ENCODE measurements at regions not wholly inside any gene's neighbourhood (a gene's known extent, or its start where the extent isn't known, plus 50 kb on each side); places are given as distances from the start of the nearest gene placed in this dataset.

GRCh38 chr6:100177956-100178355 lies 183.9 kb upstream of the MCHR2 start:
- WGBS: 11% methylated on average over 1 of the region's 1 CpG
- Histone ChIP-seq H3K4me3 (ENCODE audit: low read length) (no peak overlapping the region), H3K4me1 (ENCODE audit: control insufficient read depth, insufficient read depth, low read length) (peaks cover 5% of the 10 kb centered on the region), H3K9me3 (ENCODE audit: control insufficient read depth, low read length) (no peaks in the 10 kb centered on the region), H3K27me3 (ENCODE audit: control insufficient read depth, insufficient read depth) (no peaks in the 10 kb centered on the region), H3K27ac (ENCODE audit: low read length) (no peak overlapping the region)
- no peak for ATAC-seq
- no peak for DNase-seq
- intact Hi-C loops (cut with DNase I): no loop called here

- peak in 1 of 2 donors; percentile 54 for ATAC-seq
- 51% methylated on average over 4 of the region's 4 CpGs for WGBS
- Histone ChIP-seq H3K4me1 (ENCODE audit: control insufficient read depth, insufficient read depth, low read length) (peaks cover 5% of the 10 kb centered on the region), H3K27ac (ENCODE audit: low read length) (no peak overlapping the region), H3K4me3 (ENCODE audit: low read length) (no peak overlapping the region), H3K9me3 (ENCODE audit: control insufficient read depth, low read length) (no peaks in the 10 kb centered on the region), H3K27me3 (ENCODE audit: control insufficient read depth, insufficient read depth) (no peaks in the 10 kb centered on the region)
- intact Hi-C loops (cut with DNase I): no loop called here
- DNase-seq: peak in 1 of 3 donors; percentile 48
Observed at GRCh38 chr6:100176951-100177710, 183.1 kb upstream of the MCHR2 start.

GRCh38 chr6:100176311-100176950 lies 182.4 kb upstream of the MCHR2 start:
- DNase-seq (peak; percentile 21 to 55 (median 35)), ATAC-seq (peak; percentile 40 to 62)
- H3K4me1 ChIP-seq (ENCODE audit: control insufficient read depth, insufficient read depth, low read length): peaks cover 5% of the 10 kb centered on the region
- H3K27ac ChIP-seq (ENCODE audit: low read length): peak overlapping the region; percentile 10
- H3K27me3 ChIP-seq (ENCODE audit: control insufficient read depth, insufficient read depth): no peaks in the 10 kb centered on the region
- H3K4me3 ChIP-seq (ENCODE audit: low read length): no peak overlapping the region
- intact Hi-C loops (cut with DNase I): no loop called here
- WGBS: 33% methylated on average over 6 of the region's 6 CpGs
- no peaks in the 10 kb centered on the region for H3K9me3 ChIP-seq (ENCODE audit: control insufficient read depth, low read length)

- no peak for DNase-seq
- Histone ChIP-seq H3K27me3 (ENCODE audit: control insufficient read depth, insufficient read depth) (no peaks in the 10 kb centered on the region), H3K9me3 (ENCODE audit: control insufficient read depth, low read length) (no peaks in the 10 kb centered on the region), H3K27ac (ENCODE audit: low read length) (no peak overlapping the region), H3K4me1 (ENCODE audit: control insufficient read depth, insufficient read depth, low read length) (peaks cover 5% of the 10 kb centered on the region), H3K4me3 (ENCODE audit: low read length) (no peak overlapping the region)
- intact Hi-C loops (cut with DNase I): no loop called here
- 23% methylated on average over 1 of the region's 1 CpG for WGBS
- ATAC-seq: peak; percentile 67
Observed at GRCh38 chr6:100175814-100176310, 181.8 kb upstream of the MCHR2 start.

- ATAC-seq (no peak), DNase-seq (no peak)
- peaks cover 5% of the 10 kb centered on the region for H3K4me1 ChIP-seq (ENCODE audit: control insufficient read depth, insufficient read depth, low read length)
- WGBS: 34% methylated on average over 1 of the region's 1 CpG
- no peaks in the 10 kb centered on the region for H3K9me3 ChIP-seq (ENCODE audit: control insufficient read depth, low read length)
- intact Hi-C loops (cut with DNase I): no loop called here
- H3K27me3 ChIP-seq (ENCODE audit: control insufficient read depth, insufficient read depth): no peaks in the 10 kb centered on the region
- no peak overlapping the region for H3K4me3 ChIP-seq (ENCODE audit: low read length)
- H3K27ac ChIP-seq (ENCODE audit: low read length): no peak overlapping the region
Observed at GRCh38 chr6:100173211-100173610, 179.2 kb upstream of the MCHR2 start.

GRCh38 chr6:100172322-100172713 lies 178.3 kb upstream of the MCHR2 start:
- no peak for DNase-seq
- H3K9me3 ChIP-seq (ENCODE audit: control insufficient read depth, low read length): no peaks in the 10 kb centered on the region
- no peak overlapping the region for H3K27ac ChIP-seq (ENCODE audit: low read length)
- H3K4me3 ChIP-seq (ENCODE audit: low read length): no peak overlapping the region
- H3K4me1 ChIP-seq (ENCODE audit: control insufficient read depth, insufficient read depth, low read length): peaks cover 3% of the 10 kb centered on the region
- no peak for ATAC-seq
- no peaks in the 10 kb centered on the region for H3K27me3 ChIP-seq (ENCODE audit: control insufficient read depth, insufficient read depth)
- WGBS: 82% methylated on average over 3 of the region's 3 CpGs
- intact Hi-C loops (cut with DNase I): no loop called here

GRCh38 chr6:100171533-100172321 lies 177.7 kb upstream of the MCHR2 start:
- H3K27me3 ChIP-seq (ENCODE audit: control insufficient read depth, insufficient read depth): no peaks in the 10 kb centered on the region
- 64% methylated on average over 4 of the region's 4 CpGs for WGBS
- H3K4me1 ChIP-seq (ENCODE audit: control insufficient read depth, insufficient read depth, low read length): no peaks in the 10 kb centered on the region
- ATAC-seq: no peak
- no peak overlapping the region for H3K27ac ChIP-seq (ENCODE audit: low read length)
- no peaks in the 10 kb centered on the region for H3K9me3 ChIP-seq (ENCODE audit: control insufficient read depth, low read length)
- H3K4me3 ChIP-seq (ENCODE audit: low read length): no peak overlapping the region
- no peak for DNase-seq
- intact Hi-C loops (cut with DNase I): no loop called here

GRCh38 chr6:100168148-100168547 lies 174.1 kb upstream of the MCHR2 start:
- 41% methylated on average over 3 of the region's 3 CpGs for WGBS
- Histone ChIP-seq H3K9me3 (ENCODE audit: control insufficient read depth, low read length) (no peaks in the 10 kb centered on the region), H3K4me3 (ENCODE audit: low read length) (no peak overlapping the region), H3K27me3 (ENCODE audit: control insufficient read depth, insufficient read depth) (no peaks in the 10 kb centered on the region), H3K4me1 (ENCODE audit: control insufficient read depth, insufficient read depth, low read length) (no peaks in the 10 kb centered on the region), H3K27ac (ENCODE audit: low read length) (no peak overlapping the region)
- no peak for DNase-seq
- no peak for ATAC-seq
- intact Hi-C loops (cut with DNase I): no loop called here

- no peaks in the 10 kb centered on the region for H3K9me3 ChIP-seq (ENCODE audit: control insufficient read depth, low read length)
- DNase-seq (no peak), ATAC-seq (no peak)
- no peak overlapping the region for H3K4me3 ChIP-seq (ENCODE audit: low read length)
- no peak overlapping the region for H3K27ac ChIP-seq (ENCODE audit: low read length)
- no peaks in the 10 kb centered on the region for H3K27me3 ChIP-seq (ENCODE audit: control insufficient read depth, insufficient read depth)
- WGBS: 37% methylated on average over 4 of the region's 4 CpGs
- intact Hi-C loops (cut with DNase I): no loop called here
- H3K4me1 ChIP-seq (ENCODE audit: control insufficient read depth, insufficient read depth, low read length): no peaks in the 10 kb centered on the region
Observed at GRCh38 chr6:100167585-100167984, 173.6 kb upstream of the MCHR2 start.

GRCh38 chr6:100166956-100167355 lies 172.9 kb upstream of the MCHR2 start:
- no peak overlapping the region for H3K4me3 ChIP-seq (ENCODE audit: low read length)
- H3K27ac ChIP-seq (ENCODE audit: low read length): no peak overlapping the region
- DNase-seq (no peak), ATAC-seq (no peak)
- no peaks in the 10 kb centered on the region for H3K4me1 ChIP-seq (ENCODE audit: control insufficient read depth, insufficient read depth, low read length)
- intact Hi-C loops (cut with DNase I): no loop called here
- WGBS: 35% methylated on average over 2 of the region's 2 CpGs
- no peaks in the 10 kb centered on the region for H3K27me3 ChIP-seq (ENCODE audit: control insufficient read depth, insufficient read depth)
- no peaks in the 10 kb centered on the region for H3K9me3 ChIP-seq (ENCODE audit: control insufficient read depth, low read length)

- no peak for ATAC-seq
- no peak overlapping the region for H3K27ac ChIP-seq (ENCODE audit: low read length)
- no peak for DNase-seq
Observed at GRCh38 chr6:100165442-100165841, 171.4 kb upstream of the MCHR2 start.

More at GRCh38 chr6:100165442-100165841, 171.4 kb upstream of the MCHR2 start:
- no peaks in the 10 kb centered on the region for H3K4me1 ChIP-seq (ENCODE audit: control insufficient read depth, insufficient read depth, low read length)
- intact Hi-C loops (cut with DNase I): no loop called here
- H3K4me3 ChIP-seq (ENCODE audit: low read length): no peak overlapping the region
- no peaks in the 10 kb centered on the region for H3K9me3 ChIP-seq (ENCODE audit: control insufficient read depth, low read length)
- H3K27me3 ChIP-seq (ENCODE audit: control insufficient read depth, insufficient read depth): no peaks in the 10 kb centered on the region

Measured in right cardiac atrium (tissue), 5 donors.